ENCODE measurements at regions not wholly inside any gene's neighbourhood (a gene's known extent, or its start where the extent isn't known, plus 50 kb on each side); places are given as distances from the start of the nearest gene placed in this dataset.

DNA sequence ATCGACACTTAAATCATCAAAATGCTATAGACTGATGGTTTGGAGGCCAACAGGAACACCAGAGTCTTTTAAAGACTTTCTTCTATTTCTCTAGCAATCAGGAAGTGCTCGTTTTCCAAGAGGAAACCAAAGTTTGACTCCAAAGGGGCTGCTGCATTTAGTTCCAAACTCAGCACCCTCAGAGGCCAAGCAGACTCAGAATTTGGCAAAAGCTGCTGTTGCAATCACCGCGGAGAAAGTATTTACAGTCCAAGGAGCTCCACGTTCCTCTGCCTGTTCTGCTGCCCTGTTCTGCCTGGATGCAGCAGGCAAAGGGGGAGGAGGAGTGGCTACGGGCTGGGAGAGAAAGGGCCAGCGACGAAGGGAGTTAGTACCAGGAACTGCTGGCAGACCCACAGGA is 325.1 kb downstream of the BCL11B start:
- no peak overlapping the region for H3K4me3 ChIP-seq (ENCODE audit: control insufficient read depth, low read depth, low read length)
- TF ChIP-seq, protein P1, sequence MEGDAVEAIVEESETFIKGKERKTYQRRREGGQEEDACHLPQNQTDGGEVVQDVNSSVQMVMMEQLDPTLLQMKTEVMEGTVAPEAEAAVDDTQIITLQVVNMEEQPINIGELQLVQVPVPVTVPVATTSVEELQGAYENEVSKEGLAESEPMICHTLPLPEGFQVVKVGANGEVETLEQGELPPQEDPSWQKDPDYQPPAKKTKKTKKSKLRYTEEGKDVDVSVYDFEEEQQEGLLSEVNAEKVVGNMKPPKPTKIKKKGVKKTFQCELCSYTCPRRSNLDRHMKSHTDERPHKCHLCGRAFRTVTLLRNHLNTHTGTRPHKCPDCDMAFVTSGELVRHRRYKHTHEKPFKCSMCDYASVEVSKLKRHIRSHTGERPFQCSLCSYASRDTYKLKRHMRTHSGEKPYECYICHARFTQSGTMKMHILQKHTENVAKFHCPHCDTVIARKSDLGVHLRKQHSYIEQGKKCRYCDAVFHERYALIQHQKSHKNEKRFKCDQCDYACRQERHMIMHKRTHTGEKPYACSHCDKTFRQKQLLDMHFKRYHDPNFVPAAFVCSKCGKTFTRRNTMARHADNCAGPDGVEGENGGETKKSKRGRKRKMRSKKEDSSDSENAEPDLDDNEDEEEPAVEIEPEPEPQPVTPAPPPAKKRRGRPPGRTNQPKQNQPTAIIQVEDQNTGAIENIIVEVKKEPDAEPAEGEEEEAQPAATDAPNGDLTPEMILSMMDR (conservative IDR thresholded peaks at IDR 0.05; ENCODE audit: control insufficient read depth, insufficient read depth, low read depth, low read length) = no peak

DNA sequence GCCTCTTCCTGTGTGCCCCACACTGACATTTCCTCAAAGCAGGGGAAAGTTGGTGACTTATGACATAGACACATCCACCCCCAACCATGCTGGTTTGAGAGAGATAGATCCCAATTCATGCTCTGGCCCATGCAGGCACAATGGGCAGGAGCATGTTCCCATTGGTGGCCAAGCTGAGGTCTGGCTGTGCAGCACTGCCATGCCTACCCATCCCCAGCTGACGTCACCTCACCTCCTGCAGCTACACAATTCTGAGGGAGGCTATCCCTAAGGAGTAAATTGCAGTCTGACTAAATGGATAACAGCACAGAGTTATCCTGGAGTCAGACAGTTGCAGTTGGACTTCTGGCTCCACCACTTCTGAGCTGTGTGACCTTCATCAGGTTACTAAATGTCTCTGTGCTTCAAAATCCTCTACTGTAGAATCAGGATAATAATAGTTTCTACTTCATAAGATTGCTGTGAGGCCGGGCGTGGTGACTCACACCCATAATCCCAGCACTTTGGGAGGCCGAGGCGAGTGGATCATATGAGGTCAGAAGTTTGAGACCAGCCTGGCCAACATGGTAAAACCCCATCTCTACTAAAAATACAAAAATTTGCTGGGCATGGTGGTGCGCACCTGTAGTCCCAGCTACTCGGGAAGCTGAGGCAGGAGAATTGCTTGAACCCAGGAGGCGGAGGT is 323.9 kb downstream of the BCL11B start:
- TF ChIP-seq, protein P1 (conservative IDR thresholded peaks at IDR 0.05; ENCODE audit: control insufficient read depth, insufficient read depth, low read depth, low read length) = no peak
- no peak overlapping the region for H3K4me3 ChIP-seq (ENCODE audit: control insufficient read depth, low read depth, low read length)
- no peak for DNase-seq (ENCODE audit: low read depth)

More for the DNA sequence above, 325.1 kb downstream of the BCL11B start:
- no peak for DNase-seq (ENCODE audit: low read depth)

DNA sequence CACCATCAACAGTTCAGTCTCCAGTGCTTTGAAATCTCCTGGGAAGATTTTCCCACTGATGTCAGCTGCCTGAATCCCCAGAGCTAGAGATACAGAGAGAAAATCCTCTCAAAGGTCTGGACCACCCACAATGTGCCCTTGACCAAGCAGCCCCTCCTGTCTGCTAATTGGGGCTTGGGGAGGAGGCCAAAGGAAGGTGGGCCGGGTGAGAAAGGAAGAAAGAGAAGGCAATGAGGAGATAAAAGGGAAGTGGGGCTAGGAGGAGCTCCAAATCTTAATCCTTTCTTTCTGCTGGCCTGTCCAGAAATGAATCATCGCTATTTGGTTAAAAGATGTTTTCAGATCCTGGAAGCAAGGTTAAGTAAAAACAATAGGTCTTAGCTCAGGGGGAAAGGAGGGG is 322.9 kb downstream of the BCL11B start:
- no peak overlapping the region for H3K4me3 ChIP-seq (ENCODE audit: control insufficient read depth, low read depth, low read length)
- DNase-seq (ENCODE audit: low read depth) = no peak
- TF ChIP-seq, protein P1 (conservative IDR thresholded peaks at IDR 0.05; ENCODE audit: control insufficient read depth, insufficient read depth, low read depth, low read length) = no peak

DNA sequence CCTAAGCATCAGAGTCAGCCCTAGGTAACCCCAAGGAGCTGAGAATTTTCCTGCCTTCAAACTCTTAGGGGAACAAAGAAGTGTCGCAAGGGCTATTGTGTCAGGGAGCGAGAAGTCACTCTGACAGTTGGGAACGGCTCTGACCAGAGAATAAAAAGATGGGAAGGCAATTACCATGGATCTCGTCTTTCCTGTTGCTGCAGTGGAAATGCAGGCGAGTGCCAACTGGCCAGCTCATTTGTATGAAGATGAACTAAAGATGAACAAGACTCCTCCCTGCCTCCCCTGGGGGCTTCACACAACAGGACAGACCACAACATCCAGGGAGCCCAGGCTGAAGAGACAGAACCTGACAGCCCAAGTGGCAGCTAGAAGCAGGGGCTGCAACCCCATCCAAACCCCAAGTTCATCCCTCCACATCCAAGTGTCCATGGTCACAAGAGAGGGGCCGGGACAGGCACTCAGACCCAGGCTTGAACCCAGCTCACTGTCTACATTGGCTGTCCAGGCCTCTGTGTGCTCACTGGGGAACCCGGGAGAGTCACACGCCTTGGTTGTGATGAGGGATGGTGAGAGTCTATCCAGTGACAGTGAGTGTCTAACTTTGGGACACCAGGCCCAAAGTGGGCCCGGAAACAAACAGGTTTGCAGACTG is 322.4 kb downstream of the BCL11B start:
- no peak overlapping the region for H3K4me3 ChIP-seq (ENCODE audit: control insufficient read depth, low read depth, low read length)
- DNase-seq (ENCODE audit: low read depth) = peak; percentile 9
- TF ChIP-seq, protein P1 (conservative IDR thresholded peaks at IDR 0.05; ENCODE audit: control insufficient read depth, insufficient read depth, low read depth, low read length) = no peak

DNA sequence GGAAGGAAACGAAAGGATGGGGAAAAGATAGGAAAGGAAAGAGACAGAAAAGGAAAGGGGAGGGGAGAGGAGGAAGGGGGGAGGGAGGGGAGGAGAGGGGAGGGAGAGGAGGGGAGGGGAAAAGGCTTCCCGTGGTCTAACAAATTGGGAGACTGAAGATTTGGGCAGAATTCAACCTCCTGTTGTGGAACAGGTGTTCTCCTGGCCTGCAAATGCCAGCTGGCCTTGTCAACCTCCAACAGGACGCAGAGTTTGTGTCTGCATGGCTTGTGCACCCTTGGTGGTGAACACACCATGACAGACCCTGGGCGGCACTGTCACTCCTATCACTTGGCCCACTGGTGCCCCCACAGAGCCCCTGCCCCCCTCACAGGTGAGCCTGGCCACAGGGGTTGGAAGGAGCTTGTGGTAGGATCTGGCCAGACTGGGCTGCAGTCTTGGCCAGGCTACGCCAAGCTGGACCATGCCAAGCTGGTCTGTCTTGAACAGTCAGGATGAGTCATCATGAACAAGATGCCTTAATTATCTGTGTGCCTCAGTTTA is 321.6 kb downstream of the BCL11B start:
- H3K4me3 ChIP-seq (ENCODE audit: control insufficient read depth, low read depth, low read length) = no peak overlapping the region
- no peak for DNase-seq (ENCODE audit: low read depth)
- TF ChIP-seq, protein P1 (conservative IDR thresholded peaks at IDR 0.05; ENCODE audit: control insufficient read depth, insufficient read depth, low read depth, low read length) = no peak

DNA sequence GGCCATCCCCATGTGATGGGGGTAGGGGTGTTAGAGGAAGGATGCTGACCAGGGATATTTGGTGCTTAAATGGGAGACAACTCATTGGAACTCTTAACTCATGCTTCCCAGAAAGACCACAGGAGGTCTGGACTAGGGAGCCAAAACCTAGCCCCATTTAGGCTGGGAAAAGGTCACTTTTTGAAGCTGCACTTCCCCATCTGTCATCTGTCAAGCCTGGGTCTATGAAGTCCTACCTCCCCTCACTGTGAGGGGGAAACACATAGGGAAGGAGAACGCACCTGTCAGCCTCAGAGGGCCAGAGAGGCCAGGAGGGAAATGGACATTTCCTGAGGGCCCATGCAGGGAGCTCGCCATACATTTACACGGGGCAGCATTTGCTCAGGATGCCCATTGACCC is 321.0 kb downstream of the BCL11B start:
- TF ChIP-seq, protein P1 (conservative IDR thresholded peaks at IDR 0.05; ENCODE audit: control insufficient read depth, insufficient read depth, low read depth, low read length) = no peak
- no peak overlapping the region for H3K4me3 ChIP-seq (ENCODE audit: control insufficient read depth, low read depth, low read length)
- DNase-seq (ENCODE audit: low read depth) = no peak

All from fibroblast of mammary gland (primary cell).